AG10803 (cell line): ENCODE measurements at regions not wholly inside any gene's neighbourhood (a gene's known extent, or its start where the extent isn't known, plus 50 kb on each side); places are given as distances from the start of the nearest gene placed in this dataset.

Experiments used
- DNase-seq: peaks from one replicate; pipeline ENCODE4 v3.0.0; 2010; ENCODE audit warnings: low read depth
- H3K4me3 ChIP-seq: 2 replicates; pipeline ENCODE4 v1.5.1; 2011; ENCODE audit warnings: mild to moderate bottlenecking, low read length, control low read depth
- CTCF ChIP-seq: conservative IDR thresholded peaks from 2 replicates; pipeline ENCODE4 v1.5.1; 2011; ENCODE audit warnings: mild to moderate bottlenecking, low read length, control low read depth, inconsistent platforms

GRCh38 chr1:29708381-29708780, 472.1 kb downstream of the PTPRU start:
- peak; percentile 57 for DNase-seq
- no peak overlapping the region for H3K4me3 ChIP-seq
- no peak for TF ChIP-seq CTCF

GRCh38 chr1:29707796-29708195, 471.5 kb downstream of the PTPRU start:
- DNase-seq, result no peak
- no peak for TF ChIP-seq CTCF
- H3K4me3 ChIP-seq, result no peak overlapping the region

GRCh38 chr1:29706936-29707335, 470.6 kb downstream of the PTPRU start:
- peak; percentile 37 for DNase-seq
- H3K4me3 ChIP-seq, result no peak overlapping the region
- TF ChIP-seq CTCF, result peak; percentile 50

GRCh38 chr1:29704430-29704829, 468.1 kb downstream of the PTPRU start:
- no peak for TF ChIP-seq CTCF
- DNase-seq, result no peak
- no peak overlapping the region for H3K4me3 ChIP-seq

GRCh38 chr1:29703596-29704370, 467.5 kb downstream of the PTPRU start:
- DNase-seq, result peak; percentile 59
- TF ChIP-seq CTCF, result peak; percentile 91
- H3K4me3 ChIP-seq, result no peak overlapping the region

- no peak overlapping the region for H3K4me3 ChIP-seq
- no peak for TF ChIP-seq CTCF
- DNase-seq, result no peak
These were observed 464.2 kb downstream of the PTPRU start for GRCh38 chr1:29700491-29700890.

GRCh38 chr1:29698626-29699025, 462.3 kb downstream of the PTPRU start:
- H3K4me3 ChIP-seq, result no peak overlapping the region
- TF ChIP-seq CTCF, result no peak
- DNase-seq, result no peak
